Endothelial cell of umbilical vein (primary cell): ENCODE measurements at regions not wholly inside any gene's neighbourhood (a gene's known extent, or its start where the extent isn't known, plus 50 kb on each side); places are given as distances from the start of the nearest gene placed in this dataset.

ENCODE experiments used
- BruUV-seq: library from RNA; stranded (reverse); fragments of 400-500 nt; replicated peaks from 2 replicates; lab custom pipeline; 2021; lab: Mats Ljungman, UMichigan
- CTCF ChIA-PET: fragments of 300-600, 350-600 bp; sonication (Branson Sonifier 250); formaldehyde crosslinking; loops from one replicate; lab custom pipeline; 2021; ENCODE audit warnings: antibody characterized with exemption, inconsistent platforms; lab: Charles Lee
- POLR2A ChIA-PET: fragments of 300-600, 350-600 bp; sonication (Branson Sonifier 250); formaldehyde crosslinking; loops from one replicate; lab custom pipeline; 2021; ENCODE audit warnings: antibody characterized with exemption, inconsistent platforms; lab: Charles Lee
- DNase-seq: peaks from one replicate; pipeline ENCODE4 v3.0.0-alpha.2; 2011; ENCODE audit warnings: low read depth, low spot score
- FAIRE-seq: peaks from 2 replicates; lab custom pipeline; 2011; peaks lifted over from hg19 to GRCh38; lab: Jason Lieb, UNC
- H2AFZ ChIP-seq: 2 replicates; pipeline ENCODE4 v1.6.0; 2012; ENCODE audit warnings: low read depth, low read length, control low read depth, inconsistent platforms
- H3K27ac ChIP-seq: 2 replicates; pipeline ENCODE4 v1.5.1; 2011; ENCODE audit warnings: low read depth, mild to moderate bottlenecking, control low read depth, low read length, moderate library complexity; ENCODE audit not compliant: insufficient read depth
- H3K27me3 ChIP-seq, 2 experiments: 2 replicates each; pipeline versions ENCODE4 v1.6.0 to v1.6.1; 2011; ENCODE audit warnings: low read length in 2 of 2, mixed read lengths in 1 of 2; ENCODE audit not compliant: control insufficient read depth in 2 of 2, insufficient read depth in 2 of 2
- H3K36me3 ChIP-seq, 2 experiments: 2 replicates in 1 of 2; 3 replicates in 1 of 2; pipeline ENCODE4 v1.5.1; 2011; ENCODE audit warnings: low read length in 2 of 2, mild to moderate bottlenecking in 1 of 2, moderate library complexity in 1 of 2; ENCODE audit not compliant: control insufficient read depth in 2 of 2, insufficient read depth in 2 of 2; ENCODE audit errors: extremely low read depth in 1 of 2
- H3K4me1 ChIP-seq: 3 replicates; pipeline ENCODE4 v1.5.1; 2011; ENCODE audit warnings: mild to moderate bottlenecking, low read length; ENCODE audit not compliant: control insufficient read depth, insufficient read depth; ENCODE audit errors: extremely low read depth
- H3K4me2 ChIP-seq: 2 replicates; pipeline ENCODE4 v1.6.1; 2011; ENCODE audit warnings: low read length, control low read depth, mixed read lengths; ENCODE audit not compliant: insufficient read depth
- H3K4me3 ChIP-seq, 3 experiments: fragments of 200-600 bp in 1 of 3; sonication (generic), shearing (Covaris generic) in 1 of 3; replicated peaks in 1 of 3; 2 replicates each; pipeline ENCODE4 v1.5.1; 2011 to 2016; ENCODE audit warnings: control low read depth in 3 of 3, low read length in 3 of 3, mild to moderate bottlenecking in 2 of 3, inconsistent platforms in 1 of 3, low read depth in 1 of 3, moderate library complexity in 1 of 3; ENCODE audit not compliant: insufficient read depth in 1 of 3
- H3K79me2 ChIP-seq: 2 replicates; pipeline ENCODE4 v1.6.0; 2012; ENCODE audit warnings: low read length, inconsistent platforms; ENCODE audit not compliant: control insufficient read depth, insufficient read depth
- H3K9ac ChIP-seq: replicated peaks from 2 replicates; pipeline ENCODE3; 2011; ENCODE audit warnings: low read length, control low read depth; ENCODE audit not compliant: insufficient read depth; ENCODE audit errors: extremely low read depth
- H3K9me1 ChIP-seq: replicated peaks from 3 replicates; pipeline ENCODE4 v1.6.0; 2011; ENCODE audit warnings: mild to moderate bottlenecking, low read length; ENCODE audit not compliant: control insufficient read depth, insufficient read depth; ENCODE audit errors: extremely low read depth
- H3K9me3 ChIP-seq: replicated peaks from 2 replicates; pipeline ENCODE4 v1.5.1; 2012; ENCODE audit warnings: low read length, inconsistent platforms; ENCODE audit not compliant: control insufficient read depth, insufficient read depth
- H4K20me1 ChIP-seq: replicated peaks from 2 replicates; pipeline ENCODE3; 2011; ENCODE audit warnings: mild to moderate bottlenecking, low read length; ENCODE audit not compliant: control insufficient read depth, insufficient read depth; ENCODE audit errors: extremely low read depth
- CTCF ChIP-seq, 2 donors: IDR thresholded peaks; 1 replicate in 1 of 2; 2 replicates in 1 of 2; pipeline ENCODE4 v1.5.1; 2011; ENCODE audit warnings: low read length in 2 of 2, mild to moderate bottlenecking in 2 of 2, moderate library complexity in 2 of 2, control low read depth in 1 of 2, inconsistent platforms in 1 of 2, low read depth in 1 of 2; ENCODE audit not compliant: insufficient read depth in 1 of 2; ENCODE audit errors: extremely low read depth in 1 of 2
- EZH2 ChIP-seq: IDR thresholded peaks from 2 replicates; pipeline ENCODE4 v1.6.1; 2012; ENCODE audit warnings: borderline replicate concordance, low read depth, mild to moderate bottlenecking, moderate library complexity, low read length, inconsistent platforms; ENCODE audit not compliant: severe bottlenecking
- FOS ChIP-seq: IDR thresholded peaks from 2 replicates; pipeline ENCODE4 v1.6.1; 2011; ENCODE audit warnings: mild to moderate bottlenecking, low read length, moderate library complexity, borderline replicate concordance; ENCODE audit not compliant: insufficient read depth
- GATA2 ChIP-seq: IDR thresholded peaks from 2 replicates; pipeline ENCODE4 v1.7.0; 2011; ENCODE audit warnings: low read depth, mild to moderate bottlenecking, moderate library complexity, mixed read lengths, low read length; ENCODE audit not compliant: insufficient read length, insufficient read depth
- JUN ChIP-seq: IDR thresholded peaks from 2 replicates; pipeline ENCODE4 v1.6.1; 2011; ENCODE audit warnings: borderline replicate concordance, low read depth; ENCODE audit not compliant: insufficient read length, insufficient read depth
- MYC ChIP-seq: IDR thresholded peaks from one replicate; pipeline ENCODE4 v1.6.1; 2011; ENCODE audit warnings: mild to moderate bottlenecking, low read depth, low read length
- POLR2A ChIP-seq: IDR thresholded peaks from 2 replicates; pipeline ENCODE4 v1.6.1; 2012; ENCODE audit warnings: low read depth, mild to moderate bottlenecking, control low read depth, low read length
- POLR2AphosphoS5 ChIP-seq: IDR thresholded peaks from 2 replicates; pipeline ENCODE4 v1.6.1; 2012; ENCODE audit warnings: low read depth, mild to moderate bottlenecking, control low read depth, low read length, moderate library complexity; ENCODE audit not compliant: insufficient read depth
- dilution Hi-C: fragments of 300-500 bp; cut with MboI; formaldehyde crosslinking; loops from one replicate; pipeline ENCODE4 v1.15.0; 2019; ENCODE audit warnings: low sequenced_read_pairs; ENCODE audit not compliant: extremely low pct_ligation_motif_present
- intact Hi-C: fragments of 100-400 bp; cut with micrococcal nuclease; formaldehyde crosslinking; loops from one replicate; pipeline ENCODE4 v1.10.0; 2022

- no peak for FAIRE-seq
- H3K4me3 ChIP-seq, result no peak overlapping the region
- H3K27ac ChIP-seq, result no peak overlapping the region
- H3K79me2 ChIP-seq, result no peaks in the 10 kb centered on the region
- no peaks in the 10 kb centered on the region for H3K27me3 ChIP-seq
- TF ChIP-seq FOS (no peak), POLR2A (no peak), GATA2 (no peak)
- ChIA-PET CTCF (interaction anchor here (0.7 to 0.9 kb wide), 2 partner anchors 19 to 145 kb away, joined by 3 read pairs; no protein-coding TSS in a partner anchor), POLR2A (no interaction called here)
- H2AFZ ChIP-seq, result no peak overlapping the region
- no TSS peak for BruUV-seq
- no peak overlapping the region for H3K9ac ChIP-seq
- H3K4me1 ChIP-seq, result no peaks in the 10 kb centered on the region
- H3K4me2 ChIP-seq, result no peak overlapping the region
- H3K9me1 ChIP-seq, result no peaks in the 10 kb centered on the region
- intact Hi-C loops (no loop called here), dilution Hi-C loops (no loop called here)
- H4K20me1 ChIP-seq, result peaks cover 2% of the 10 kb centered on the region
- H3K9me3 ChIP-seq, result no peaks in the 10 kb centered on the region
- no peaks in the 10 kb centered on the region for H3K36me3 ChIP-seq
- no peak for DNase-seq
Measured at GRCh38 chr5:173815571-173815970, 72.6 kb upstream of the CPEB4 start.

- Histone ChIP-seq H3K9me1 (no peaks in the 10 kb centered on the region), H3K27me3 (no peaks in the 10 kb centered on the region), H3K4me1 (no peaks in the 10 kb centered on the region), H3K4me3 (no peak overlapping the region), H3K36me3 (no peaks in the 10 kb centered on the region), H3K4me2 (no peak overlapping the region), H4K20me1 (peaks cover 2% of the 10 kb centered on the region), H3K79me2 (no peaks in the 10 kb centered on the region), H2AFZ (no peak overlapping the region), H3K9me3 (no peaks in the 10 kb centered on the region), H3K27ac (no peak overlapping the region), H3K9ac (no peak overlapping the region)
- no TSS peak for BruUV-seq
- POLR2A ChIA-PET, result no interaction called here
- intact Hi-C loops, result no loop called here
- FAIRE-seq (no peak), DNase-seq (no peak)
- no peak for TF ChIP-seq JUN
- no peak for TF ChIP-seq CTCF (IDR thresholded peaks at IDR 0.05; ENCODE audit: extremely low read depth in 1 of 2, insufficient read depth in 1 of 2, low read depth in 1 of 2, low read length in 2 of 2)
- no peak for TF ChIP-seq POLR2AphosphoS5
- no peak for TF ChIP-seq MYC
- TF ChIP-seq EZH2, result no peak
- CTCF ChIA-PET, result no interaction called here
- dilution Hi-C loops, result no loop called here
Measured at GRCh38 chr5:173816728-173817127, 71.4 kb upstream of the CPEB4 start.
